OCI-LY1 (cell line): ENCODE measurements at regions not wholly inside any gene's neighbourhood (a gene's known extent, or its start where the extent isn't known, plus 50 kb on each side); places are given as distances from the start of the nearest gene placed in this dataset.

Experiments used
- H2AFZ ChIP-seq: fragments of 200-600 bp; sonication (generic), shearing (Covaris generic); 2 replicates; pipeline ENCODE4 v1.6.0; 2014; ENCODE audit warnings: antibody characterized with exemption, mild to moderate bottlenecking, low read length
- H3F3A ChIP-seq: fragments of 200-600 bp; sonication (generic), shearing (Covaris generic); 2 replicates; pipeline ENCODE4 v1.6.0; 2014; ENCODE audit warnings: mild to moderate bottlenecking, antibody characterized with exemption, low read length, moderate library complexity; ENCODE audit not compliant: insufficient read depth
- H3K27ac ChIP-seq: fragments of 200-600 bp; sonication (generic); 2 replicates; pipeline ENCODE4 v1.5.1; 2014; ENCODE audit warnings: low read length, mixed run types, mild to moderate bottlenecking, low read depth; ENCODE audit not compliant: poor library complexity, severe bottlenecking
- H3K27me3 ChIP-seq: fragments of 200-600 bp; sonication (generic); 2 replicates; pipeline ENCODE4 v1.6.0; 2014; ENCODE audit warnings: antibody characterized with exemption, mild to moderate bottlenecking, low read length, moderate library complexity; ENCODE audit not compliant: insufficient read depth
- H3K36me3 ChIP-seq: fragments of 200-600 bp; sonication (generic); 2 replicates; pipeline ENCODE4 v1.6.1; 2014; ENCODE audit warnings: mild to moderate bottlenecking, antibody characterized with exemption, low read length, moderate library complexity, mixed read lengths; ENCODE audit not compliant: insufficient read depth
- H3K4me1 ChIP-seq: fragments of 200-600 bp; sonication (generic); 2 replicates; pipeline ENCODE4 v1.5.1; 2014; ENCODE audit warnings: mild to moderate bottlenecking, low read length, moderate library complexity; ENCODE audit not compliant: insufficient read depth, severe bottlenecking
- H3K4me2 ChIP-seq: fragments of 200-600 bp; sonication (generic), shearing (Covaris generic); 2 replicates; pipeline ENCODE4 v1.6.1; 2014; ENCODE audit warnings: low read length
- H3K4me3 ChIP-seq: fragments of 200-600 bp; sonication (generic); 2 replicates; pipeline ENCODE4 v1.5.1; 2014; ENCODE audit warnings: low read length, low read depth, mild to moderate bottlenecking, mixed read lengths; ENCODE audit not compliant: poor library complexity, severe bottlenecking
- H3K79me2 ChIP-seq: fragments of 200-600 bp; shearing (Covaris generic); 2 replicates; pipeline ENCODE4 v1.6.1; 2016; ENCODE audit warnings: mixed run types, low read length, mixed read lengths; ENCODE audit not compliant: insufficient read depth
- H3K9ac ChIP-seq: fragments of 200-600 bp; sonication (generic), shearing (Covaris generic); 2 replicates; pipeline ENCODE4 v1.6.1; 2014; ENCODE audit warnings: mild to moderate bottlenecking, low read length, mixed read lengths
- H3K9me2 ChIP-seq: fragments of 200-600 bp; sonication (generic), shearing (Covaris generic); 2 replicates; pipeline ENCODE4 v1.6.1; 2014; ENCODE audit warnings: low read depth, mild to moderate bottlenecking, low read length, mixed read lengths
- H3K9me3 ChIP-seq: fragments of 200-600 bp; shearing (Covaris generic); 2 replicates; pipeline ENCODE4 v1.6.1; 2014; ENCODE audit warnings: low read length, mixed read lengths
- H4K20me1 ChIP-seq: fragments of 200-600 bp; sonication (generic), shearing (Covaris generic); 2 replicates; pipeline ENCODE4 v1.6.0; 2016; ENCODE audit warnings: mild to moderate bottlenecking, low read length; ENCODE audit not compliant: insufficient read depth
- CTCF ChIP-seq: fragments of 200-600 bp; sonication (generic), shearing (Covaris generic); IDR thresholded peaks from 2 replicates; pipeline ENCODE4 v1.5.1; 2017; ENCODE audit warnings: mild to moderate bottlenecking, antibody characterized with exemption, low read length, moderate library complexity, mixed read lengths
- EZH2 ChIP-seq: fragments of 200-600 bp; sonication (generic), shearing (Covaris generic); IDR thresholded peaks from 2 replicates; pipeline ENCODE4 v1.8.0; 2017; ENCODE audit warnings: borderline replicate concordance, mixed run types, mild to moderate bottlenecking, antibody characterized with exemption, low read length, moderate library complexity, mixed read lengths

GRCh38 chr3:175919133-175919532, 1060.0 kb downstream of the NAALADL2 start:
- no peak for TF ChIP-seq CTCF
- TF ChIP-seq EZH2 = no peak
- H3F3A ChIP-seq = no peaks in the 10 kb centered on the region
- H3K36me3 ChIP-seq = no peaks in the 10 kb centered on the region
- no peak overlapping the region for H3K9ac ChIP-seq
- H3K27ac ChIP-seq = no peak overlapping the region
- no peaks in the 10 kb centered on the region for H3K9me2 ChIP-seq
- H3K4me1 ChIP-seq = no peaks in the 10 kb centered on the region
- no peak overlapping the region for H3K4me3 ChIP-seq
- H3K27me3 ChIP-seq = no peaks in the 10 kb centered on the region
- no peaks in the 10 kb centered on the region for H3K79me2 ChIP-seq
- H3K4me2 ChIP-seq = no peak overlapping the region
- H2AFZ ChIP-seq = no peak overlapping the region
- H3K9me3 ChIP-seq = peaks cover 3% of the 10 kb centered on the region; the same call in 1 of the 2 replicates
- H4K20me1 ChIP-seq = no peaks in the 10 kb centered on the region

DNA sequence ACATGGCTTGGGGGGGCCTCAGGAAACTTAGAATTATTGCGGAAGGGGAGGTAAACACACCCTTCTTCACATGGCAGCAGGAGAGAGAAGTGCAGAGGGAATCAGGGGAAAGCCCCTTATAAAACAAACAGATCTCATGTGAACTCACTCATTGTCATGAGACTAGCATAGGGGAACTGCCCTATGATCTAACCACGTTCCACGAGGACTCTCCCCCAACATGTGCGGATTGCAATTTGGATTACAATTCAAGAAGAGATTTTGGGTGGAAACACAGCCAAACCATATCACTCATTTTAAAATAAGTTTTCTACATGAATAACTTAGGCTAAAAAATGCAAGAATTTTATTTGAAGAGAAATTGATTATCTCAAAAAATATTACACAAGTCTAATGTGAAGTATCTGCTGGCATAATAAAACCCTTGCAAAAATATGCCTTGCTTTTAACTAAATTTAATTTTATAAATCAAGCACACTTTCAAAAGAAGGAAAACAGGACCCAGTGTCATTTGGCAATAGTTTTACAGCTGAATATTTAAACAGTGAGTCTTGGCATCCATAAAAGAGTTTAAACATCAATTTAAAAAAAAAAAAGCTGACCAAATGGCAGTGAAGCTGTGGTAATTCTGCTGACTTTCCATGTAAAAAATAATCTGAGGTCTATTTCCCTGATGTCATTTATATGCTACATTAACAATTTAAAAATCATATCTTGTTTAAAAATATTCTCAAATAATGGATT, 1057.2 kb downstream of the NAALADL2 start:
- Histone ChIP-seq H3F3A (no peaks in the 10 kb centered on the region), H3K9me3 (peaks cover 3% of the 10 kb centered on the region; the same call in 1 of the 2 replicates), H3K4me3 (no peak overlapping the region), H3K36me3 (no peaks in the 10 kb centered on the region), H3K79me2 (no peaks in the 10 kb centered on the region), H2AFZ (no peak overlapping the region), H3K4me2 (no peak overlapping the region), H3K9me2 (no peaks in the 10 kb centered on the region), H3K27ac (no peak overlapping the region), H3K27me3 (no peaks in the 10 kb centered on the region), H3K4me1 (no peaks in the 10 kb centered on the region), H4K20me1 (no peaks in the 10 kb centered on the region), H3K9ac (no peak overlapping the region)
- TF ChIP-seq CTCF = no peak
- no peak for TF ChIP-seq EZH2

GRCh38 chr3:175914785-175915184, 1055.7 kb downstream of the NAALADL2 start:
- Histone ChIP-seq H2AFZ (no peak overlapping the region), H3F3A (no peaks in the 10 kb centered on the region)

More at GRCh38 chr3:175914785-175915184, 1055.7 kb downstream of the NAALADL2 start:
- Histone ChIP-seq H3K79me2 (no peaks in the 10 kb centered on the region), H3K4me1 (no peaks in the 10 kb centered on the region), H4K20me1 (no peaks in the 10 kb centered on the region), H3K27ac (no peak overlapping the region), H3K9me3 (no peaks in the 10 kb centered on the region; the same call in 1 of the 2 replicates), H3K9ac (no peak overlapping the region), H3K4me2 (no peak overlapping the region), H3K36me3 (no peaks in the 10 kb centered on the region), H3K4me3 (no peak overlapping the region), H3K27me3 (no peaks in the 10 kb centered on the region), H3K9me2 (no peaks in the 10 kb centered on the region)
- no peak for TF ChIP-seq EZH2
- no peak for TF ChIP-seq CTCF
